Stomach (tissue), 8 donors: ENCODE measurements at regions not wholly inside any gene's neighbourhood (a gene's known extent, or its start where the extent isn't known, plus 50 kb on each side); places are given as distances from the start of the nearest gene placed in this dataset.

Experiments used
- DNase-seq, 2 donors: peaks; one replicate each; pipeline versions ENCODE4 v3.0.0 to v3.0.0-alpha.2; 2013 to 2019
- H3K27ac ChIP-seq, 5 donors: fragments of 200-600 bp in 4 of 5; sonication (generic) in 4 of 5; one replicate each; pipeline ENCODE4 v1.5.1; 2013 to 2019; ENCODE audit warnings: mild to moderate bottlenecking in 1 of 5, moderate library complexity in 1 of 5
- H3K27me3 ChIP-seq, 3 donors: fragments of 200-600 bp; sonication (generic); one replicate each; pipeline ENCODE4 v1.5.1; 2017 to 2019; ENCODE audit warnings: mixed run types in 1 of 3
- H3K36me3 ChIP-seq, 4 donors: fragments of 200-600 bp; sonication (generic); 1 replicate in 3 of 4; 2 replicates in 1 of 4; pipeline ENCODE4 v1.5.1; 2016 to 2019
- H3K4me1 ChIP-seq, 4 donors: fragments of 200-600 bp; sonication (generic); one replicate each; pipeline ENCODE4 v1.5.1; 2016 to 2019
- H3K4me3 ChIP-seq, 4 donors: fragments of 200-600 bp; sonication (generic) in 3 of 4; one replicate each; pipeline ENCODE4 v1.5.1; 2016 to 2019; ENCODE audit warnings: mild to moderate bottlenecking in 1 of 4
- H3K9me3 ChIP-seq, 4 donors: fragments of 200-600 bp; sonication (generic); one replicate each; pipeline ENCODE4 v1.5.1; 2016 to 2019
- EP300 ChIP-seq: sonication (generic); formaldehyde crosslinking; IDR thresholded peaks from one replicate; pipeline ENCODE4 v1.6.1; 2017; ENCODE audit warnings: antibody characterized with exemption
- POLR2A ChIP-seq, 4 donors: fragments of 450-650 bp; IDR thresholded peaks; one replicate each; pipeline ENCODE4 v1.6.1; 2016; ENCODE audit warnings: antibody characterized with exemption in 4 of 4, control low read depth in 2 of 4, mild to moderate bottlenecking in 1 of 4, moderate library complexity in 1 of 4
- POLR2AphosphoS5 ChIP-seq, 3 donors: sonication (generic); formaldehyde crosslinking; IDR thresholded peaks; one replicate each; pipeline ENCODE4 v1.6.1; 2016; ENCODE audit warnings: antibody characterized with exemption in 3 of 3
- WGBS, 5 donors: extraction: QIAGEN DNeasy Blood & Tissue Kit in 3 of 5; methylation state at CpG; one replicate each; pipeline versions ENCODE4 v1.1.5 to v1.1.7; 2013 to 2018; 5-methylcytosine and 5-hydroxymethylcytosine counted together
- intact Hi-C: fragments of 100-400 bp; cut with DNase I; formaldehyde crosslinking; loops from one replicate; pipeline ENCODE4 v1.15.1; 2023; ENCODE audit warnings: low total_unique reads
- small RNA-seq, 4 donors: library from RNA; depleted of rRNA; stranded (forward); fragments of <200 nt; gene quantifications; one replicate each; pipeline ENCODE3, GENCODE V24; 2016
- TF ChIP-seq, protein P1 (sequence below), 7 experiments: fragments of 450-650 bp in 4 of 7; fragments of 200-600 bp in 3 of 7; sonication (generic) in 3 of 7; IDR thresholded peaks; one replicate each; pipeline ENCODE4 v1.5.1; 2016 to 2019; ENCODE audit warnings: antibody characterized with exemption in 7 of 7, control low read depth in 2 of 7, mild to moderate bottlenecking in 1 of 7
- donor health status: healthy with polysubstance abuse.
- donor health status: Bipolar disorder and iron deficiency.
- donor health status: healthy.

DNA sequence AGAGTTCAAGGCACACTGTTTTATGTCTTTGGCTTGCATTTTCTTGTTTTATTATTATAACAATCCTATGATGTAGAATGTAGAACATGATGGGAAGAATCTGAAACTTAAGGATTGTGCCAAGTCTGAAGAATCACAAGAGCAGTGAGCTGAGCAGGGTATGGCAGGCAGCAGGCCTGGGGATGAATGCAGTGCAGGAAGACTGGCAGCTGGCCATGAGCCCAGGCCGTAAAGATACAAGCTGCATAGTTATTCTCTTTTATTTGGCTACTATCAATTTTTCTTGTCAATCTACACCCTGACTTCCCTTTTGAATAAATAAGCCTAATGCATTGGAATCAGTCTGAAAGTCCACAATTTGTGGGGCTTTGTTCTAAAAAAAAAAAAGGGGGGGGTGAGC, 89.6 kb upstream of the ARPP21 start:
- 14 to 37% (median 27%) methylated on average over 1 of the region's 1 CpG for WGBS, 5 donors
- Histone ChIP-seq H3K27me3 (no peaks in the 10 kb centered on the region), H3K4me3 (no peak overlapping the region), H3K36me3 (no peaks in the 10 kb centered on the region), H3K27ac (no peak overlapping the region), H3K4me1 (no peaks in the 10 kb centered on the region), H3K9me3 (no peaks in the 10 kb centered on the region)
- intact Hi-C loops: no loop called here
- peak in 1 of 2 donors; percentile 31 for DNase-seq
- TF ChIP-seq POLR2A (IDR thresholded peaks at IDR 0.05) (no peak), POLR2AphosphoS5 (IDR thresholded peaks at IDR 0.05) (no peak), EP300 (no peak)
- TF ChIP-seq, protein P1, sequence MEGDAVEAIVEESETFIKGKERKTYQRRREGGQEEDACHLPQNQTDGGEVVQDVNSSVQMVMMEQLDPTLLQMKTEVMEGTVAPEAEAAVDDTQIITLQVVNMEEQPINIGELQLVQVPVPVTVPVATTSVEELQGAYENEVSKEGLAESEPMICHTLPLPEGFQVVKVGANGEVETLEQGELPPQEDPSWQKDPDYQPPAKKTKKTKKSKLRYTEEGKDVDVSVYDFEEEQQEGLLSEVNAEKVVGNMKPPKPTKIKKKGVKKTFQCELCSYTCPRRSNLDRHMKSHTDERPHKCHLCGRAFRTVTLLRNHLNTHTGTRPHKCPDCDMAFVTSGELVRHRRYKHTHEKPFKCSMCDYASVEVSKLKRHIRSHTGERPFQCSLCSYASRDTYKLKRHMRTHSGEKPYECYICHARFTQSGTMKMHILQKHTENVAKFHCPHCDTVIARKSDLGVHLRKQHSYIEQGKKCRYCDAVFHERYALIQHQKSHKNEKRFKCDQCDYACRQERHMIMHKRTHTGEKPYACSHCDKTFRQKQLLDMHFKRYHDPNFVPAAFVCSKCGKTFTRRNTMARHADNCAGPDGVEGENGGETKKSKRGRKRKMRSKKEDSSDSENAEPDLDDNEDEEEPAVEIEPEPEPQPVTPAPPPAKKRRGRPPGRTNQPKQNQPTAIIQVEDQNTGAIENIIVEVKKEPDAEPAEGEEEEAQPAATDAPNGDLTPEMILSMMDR (IDR thresholded peaks at IDR 0.05): no peak

DNA sequence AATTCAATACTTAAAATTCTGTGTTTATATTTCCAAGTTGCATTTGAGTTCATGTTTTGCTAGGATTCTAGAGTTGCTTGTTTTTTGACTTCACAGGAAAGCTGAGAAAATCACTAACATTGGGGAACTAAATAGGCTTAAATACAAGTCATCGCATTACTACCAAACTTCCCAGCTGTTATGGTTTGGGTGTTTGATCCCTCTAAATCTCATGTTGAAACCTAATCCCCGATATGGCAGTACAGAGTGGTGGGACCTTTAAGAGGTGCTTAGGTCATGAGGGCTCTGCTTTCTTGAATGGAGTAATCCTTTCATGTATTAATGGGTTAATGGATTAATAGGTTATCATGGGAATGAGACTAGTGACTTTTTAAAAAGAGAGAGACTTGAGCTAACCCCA, 77.2 kb upstream of the ARPP21 start:
- 61 to 80% (median 74%) methylated on average over 2 of the region's 2 CpGs for WGBS, 5 donors

DNA sequence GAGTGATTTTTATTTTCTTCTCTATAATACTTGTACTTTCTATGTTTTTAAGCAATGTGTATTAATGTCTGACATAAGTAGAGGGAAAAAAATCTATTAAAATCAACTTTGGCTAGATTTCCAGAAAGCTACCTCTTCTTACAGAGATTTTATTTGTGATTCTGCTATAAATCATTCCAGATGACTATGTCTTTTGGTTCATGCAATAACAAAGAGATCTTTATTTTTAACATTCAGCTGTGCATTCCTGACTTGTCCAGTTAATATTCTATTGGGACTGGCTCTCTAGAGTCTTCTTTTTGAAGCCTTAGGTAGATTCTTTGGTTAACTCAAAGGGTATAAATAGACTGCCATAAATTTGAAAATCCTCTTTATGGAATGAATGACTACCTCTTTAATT, 74.3 kb upstream of the ARPP21 start:
- H3K36me3 ChIP-seq: no peaks in the 10 kb centered on the region
- no peaks in the 10 kb centered on the region for H3K9me3 ChIP-seq
- H3K27ac ChIP-seq: no peak overlapping the region
- no peaks in the 10 kb centered on the region for H3K27me3 ChIP-seq
- TF ChIP-seq POLR2AphosphoS5 (IDR thresholded peaks at IDR 0.05): no peak
- DNase-seq: no peak
- H3K4me1 ChIP-seq: no peaks in the 10 kb centered on the region
- no peak overlapping the region for H3K4me3 ChIP-seq
- intact Hi-C loops: no loop called here

More for the DNA sequence above, 77.2 kb upstream of the ARPP21 start:
- H3K4me3 ChIP-seq: no peak overlapping the region
- peaks cover 0 to 17% (median 14%) of the 10 kb centered on the region in 4 donors for H3K9me3 ChIP-seq
- TF ChIP-seq EP300: no peak
- no peak for TF ChIP-seq POLR2A (IDR thresholded peaks at IDR 0.05)
- TF ChIP-seq, protein P1 (IDR thresholded peaks at IDR 0.05): no peak
- no peak for TF ChIP-seq POLR2AphosphoS5 (IDR thresholded peaks at IDR 0.05)
- no peaks in the 10 kb centered on the region for H3K36me3 ChIP-seq
- DNase-seq: no peak
- intact Hi-C loops: no loop called here
- H3K27ac ChIP-seq: no peak overlapping the region
- no peaks in the 10 kb centered on the region for H3K4me1 ChIP-seq
- no peaks in the 10 kb centered on the region for H3K27me3 ChIP-seq

Small RNAs in the stretch of these regions (small RNA-seq; reads per million reads assigned to genes)
- gene RNU6-243P: 0 reads per million in 4 donors
